8988T (cell line): ENCODE measurements at regions not wholly inside any gene's neighbourhood (a gene's known extent, or its start where the extent isn't known, plus 50 kb on each side); places are given as distances from the start of the nearest gene placed in this dataset.
"Not testable (repeated sequence)": the region's sequence is repeated elsewhere in the genome, so short reads cannot be mapped to it uniquely, and the experiment has no call there.

Experiments
- DNase-seq: peaks from one replicate; pipeline ENCODE4 v3.0.0; 2011

DNA sequence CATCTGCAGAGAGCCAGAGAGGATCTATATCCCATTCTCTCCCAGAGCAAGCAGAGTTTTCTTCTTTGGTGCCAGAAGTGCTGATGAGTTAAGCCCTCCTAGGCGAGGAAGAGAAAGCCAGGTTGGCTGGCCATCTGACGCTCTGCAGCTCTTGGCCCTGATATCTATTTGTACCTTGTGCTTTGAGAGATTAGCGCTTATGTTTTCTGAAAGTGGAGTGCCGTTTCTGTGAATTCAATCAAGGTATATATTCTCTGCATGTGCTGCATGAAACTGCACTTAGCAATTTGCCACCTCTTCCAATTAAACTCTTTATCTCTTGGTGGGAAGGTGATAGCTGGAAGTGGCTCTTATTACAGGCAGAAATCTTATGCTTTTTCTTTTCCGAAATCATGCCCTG lies 177.5 kb downstream of the LPIN1 start:
- no peak for DNase-seq

DNA sequence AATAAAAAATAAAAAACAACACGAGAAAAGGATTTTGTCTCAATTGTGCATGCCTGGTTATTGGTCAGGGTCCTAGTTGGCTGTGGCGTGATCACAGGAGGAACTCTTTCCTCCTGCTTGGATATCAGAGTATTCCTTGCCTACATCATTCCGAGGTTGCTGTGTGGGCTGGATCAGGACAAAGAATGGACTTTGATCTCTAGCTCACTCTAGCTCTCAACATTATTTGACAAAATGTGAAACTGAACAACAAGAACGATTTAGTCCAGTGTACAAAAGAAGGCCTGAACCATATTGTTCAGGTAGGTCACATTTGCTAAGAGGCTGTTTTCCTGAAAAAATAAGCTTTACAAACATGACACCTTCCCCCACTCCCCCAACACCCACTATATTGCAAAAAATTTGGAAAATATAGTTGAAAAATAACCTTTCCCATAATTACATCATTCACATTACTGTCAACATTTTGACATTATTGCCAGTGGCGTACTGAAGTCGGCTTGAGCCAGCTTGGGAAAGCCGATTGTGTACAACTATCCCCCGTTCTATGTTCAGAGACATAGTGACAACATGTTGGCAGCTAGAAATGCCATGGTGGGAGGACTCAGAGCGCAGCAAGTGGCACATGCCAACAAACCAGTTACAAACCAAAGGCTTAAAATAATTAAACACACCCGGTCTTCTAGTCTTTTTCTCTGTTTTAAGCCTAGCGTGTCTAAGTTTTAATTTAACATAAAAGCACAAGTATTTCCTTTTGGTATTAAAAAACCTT lies 179.0 kb downstream of the LPIN1 start:
- DNase-seq: no peak

DNA sequence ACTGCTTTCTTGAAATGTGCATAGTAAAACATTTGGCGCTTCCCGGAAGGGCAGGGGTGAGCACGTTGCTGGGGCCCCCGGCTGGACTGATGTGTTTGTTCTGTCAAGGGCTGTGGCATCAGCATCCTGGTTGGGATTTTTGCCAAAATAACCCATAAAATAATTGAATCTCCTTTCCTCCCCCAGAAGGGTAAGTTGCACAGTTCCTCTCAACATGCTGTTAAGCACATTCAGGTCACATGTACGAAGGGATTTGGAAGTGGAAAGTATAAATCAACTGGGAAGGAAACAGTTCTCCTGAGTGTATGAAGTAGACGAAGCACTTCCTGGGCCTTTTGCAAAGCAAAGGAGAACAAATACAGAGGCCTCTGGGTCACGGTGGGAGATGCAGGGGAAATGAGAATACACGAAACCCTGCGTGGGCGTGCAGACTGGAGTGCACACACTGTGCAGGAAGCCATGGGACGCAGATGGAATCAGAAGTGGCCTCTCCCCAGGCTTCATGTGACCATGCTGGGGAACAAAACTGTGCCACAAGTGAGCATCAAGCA lies 183.9 kb downstream of the LPIN1 start:
- DNase-seq: no peak

DNA sequence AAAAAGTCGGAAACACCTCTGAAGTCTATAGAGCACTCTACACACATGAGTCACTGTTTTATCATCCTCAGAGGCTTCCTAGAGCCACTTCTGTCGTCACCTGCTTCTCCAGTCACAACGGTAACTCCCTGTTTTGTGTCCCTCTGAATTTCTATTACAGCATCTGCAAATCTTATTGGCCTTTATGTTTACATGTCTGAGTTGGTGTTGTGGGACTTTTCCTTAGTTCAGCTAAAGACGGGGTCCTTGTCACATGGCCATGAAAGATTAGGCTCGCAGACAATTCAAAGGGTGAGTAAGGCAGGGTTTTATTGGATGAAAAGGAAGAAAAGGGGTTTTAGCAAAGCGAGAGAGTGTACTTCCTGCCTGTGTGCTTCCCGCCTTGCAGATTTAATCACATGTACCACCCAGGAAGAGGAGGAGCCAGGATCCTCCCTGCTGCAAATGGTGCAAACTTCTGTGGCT lies 185.6 kb downstream of the LPIN1 start:
- DNase-seq: no peak

DNA sequence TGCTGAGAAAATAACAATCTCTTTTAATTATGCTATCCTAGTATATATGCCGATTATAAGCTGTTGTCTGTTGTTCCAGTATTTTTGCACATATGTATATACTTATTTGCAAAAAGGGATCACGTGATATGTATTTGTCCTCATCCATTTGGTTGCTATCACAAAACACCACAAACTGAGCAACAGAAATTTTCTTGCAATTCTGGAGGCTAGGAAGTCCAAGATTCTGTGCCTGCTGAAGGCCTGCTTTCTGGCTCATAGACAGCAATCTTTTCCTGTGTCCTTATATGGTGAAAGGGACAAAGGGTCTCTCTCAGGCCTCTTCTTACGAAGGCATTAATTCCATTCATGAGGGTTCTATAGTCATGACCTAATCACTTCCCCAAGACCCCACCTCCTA lies 186.5 kb downstream of the LPIN1 start:
- DNase-seq: no peak

DNA sequence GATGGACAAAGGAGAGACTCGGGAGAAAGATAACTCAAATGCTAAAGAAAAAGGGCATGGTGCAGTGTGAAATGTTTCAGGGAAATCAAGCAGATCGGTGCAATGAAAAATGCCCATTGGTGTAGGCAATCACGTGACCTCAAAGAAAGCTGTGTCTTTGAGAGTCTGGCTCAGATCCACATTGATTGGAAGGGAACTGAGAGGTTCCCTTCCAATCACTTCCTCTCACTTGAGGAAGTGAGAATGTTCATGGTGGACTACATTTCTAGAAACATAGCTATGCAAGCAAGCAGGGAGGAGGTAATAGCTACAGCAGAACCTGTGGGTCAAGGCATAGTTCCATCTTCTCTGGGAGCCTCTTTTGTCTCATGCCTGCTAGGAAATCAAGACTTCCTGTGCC lies 187.4 kb downstream of the LPIN1 start:
- DNase-seq: no peak

DNA sequence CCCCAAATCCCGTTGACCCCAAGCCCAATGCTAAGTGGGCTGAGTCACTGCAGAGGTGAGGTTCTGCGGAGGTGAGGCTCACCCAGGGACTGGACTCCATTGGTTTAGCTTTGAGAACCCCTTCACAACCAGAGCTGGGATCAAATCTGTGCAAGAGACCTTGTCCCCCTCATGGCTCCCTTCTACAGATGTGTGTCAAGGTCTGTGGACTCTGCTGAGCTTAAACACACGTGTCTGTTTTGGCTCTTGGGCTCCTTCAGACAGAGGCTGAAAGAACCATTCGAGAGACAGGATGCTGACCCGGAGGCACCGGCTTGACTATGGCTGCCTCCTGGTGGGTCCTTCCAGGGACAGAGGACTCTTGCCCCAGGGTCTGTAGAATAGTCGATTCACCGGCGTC lies 190.3 kb downstream of the LPIN1 start:
- DNase-seq: no peak

DNA sequence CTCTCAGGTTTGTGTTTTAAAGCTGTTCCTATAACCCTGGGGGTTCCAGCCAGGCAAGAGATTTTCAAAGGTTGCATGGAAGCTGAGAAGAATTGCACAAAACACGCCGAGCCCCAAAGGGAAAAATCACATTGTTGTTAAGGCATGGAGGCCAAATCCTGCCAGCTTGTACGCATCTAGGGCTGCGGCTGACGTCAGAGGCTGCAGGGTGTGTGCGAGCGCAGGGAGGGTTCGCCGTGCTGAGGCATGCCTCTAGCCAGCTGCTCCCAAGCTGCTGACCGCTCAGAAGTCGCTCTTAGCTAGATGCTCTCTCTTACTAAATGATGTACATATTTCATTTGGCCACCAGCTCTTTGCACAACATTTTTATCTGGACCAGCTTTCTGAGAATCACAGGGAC lies 191.8 kb downstream of the LPIN1 start:
- no peak for DNase-seq

DNA sequence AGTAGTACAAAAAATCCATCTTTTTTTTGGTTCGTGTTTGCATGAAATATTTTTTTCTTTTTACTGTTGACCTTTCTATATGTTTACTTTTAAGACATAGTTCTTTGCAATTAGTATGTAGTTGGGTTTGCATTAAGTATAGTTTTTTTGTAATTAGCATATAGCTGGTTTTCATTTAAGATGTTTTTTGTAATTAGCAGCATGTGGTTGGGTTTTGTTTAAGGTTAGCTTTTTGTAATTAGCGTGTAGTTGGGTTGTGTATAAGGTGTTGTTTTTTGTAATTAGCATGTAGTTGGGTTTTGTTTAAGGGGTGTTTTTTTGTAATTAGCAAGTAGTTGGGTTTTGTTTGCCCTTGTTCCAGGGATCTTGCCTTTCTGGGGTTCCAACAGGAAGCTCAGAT lies 193.1 kb downstream of the LPIN1 start:
- no peak for DNase-seq

DNA sequence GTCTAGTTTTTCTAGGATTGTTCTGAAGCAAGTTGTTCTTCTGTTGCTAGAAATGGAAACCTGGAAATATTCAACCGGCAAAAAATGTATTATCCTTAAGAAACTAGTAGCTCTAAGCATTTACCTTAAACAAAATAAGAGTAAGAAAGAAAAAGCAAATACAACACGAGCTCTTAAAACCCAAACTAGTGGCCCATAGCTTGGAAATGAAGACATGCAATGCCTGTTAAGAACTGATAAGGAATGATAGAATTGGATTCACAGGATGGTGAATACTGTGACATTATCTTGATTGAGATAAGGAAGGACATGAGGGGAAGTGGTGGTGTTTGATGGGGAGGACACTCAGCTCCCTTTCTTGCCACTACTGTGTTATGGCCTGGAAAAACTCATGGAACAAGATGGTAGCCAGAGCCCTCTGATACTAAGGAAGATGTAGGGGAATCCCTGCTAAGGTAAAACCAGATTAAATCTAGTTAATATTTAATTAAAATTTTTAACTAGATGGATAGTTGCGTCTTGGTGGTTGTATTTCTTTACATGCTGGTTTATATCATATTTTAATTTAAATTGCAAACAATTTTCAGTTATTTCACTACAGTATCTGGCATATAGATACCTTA lies 193.8 kb downstream of the LPIN1 start:
- no peak for DNase-seq

DNA sequence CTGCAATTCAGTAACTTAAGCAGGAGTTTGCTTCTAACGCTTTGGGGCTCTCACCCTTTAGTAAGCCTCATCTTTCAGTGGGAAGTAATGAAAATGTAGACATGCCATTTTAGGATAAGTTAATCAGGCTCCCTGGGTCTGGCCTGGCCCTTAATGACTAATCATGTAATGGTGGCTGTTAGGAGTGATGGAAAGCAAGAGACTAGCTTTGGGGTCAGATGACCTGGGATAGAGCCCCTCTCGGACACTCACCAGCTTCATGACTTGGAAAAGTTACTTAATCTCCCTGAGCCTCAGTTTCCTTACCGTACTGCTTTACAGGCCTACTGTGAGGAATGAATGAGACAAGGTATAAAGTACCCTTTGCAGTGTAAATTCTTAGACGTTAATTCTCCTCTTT lies 194.4 kb downstream of the LPIN1 start:
- DNase-seq: no peak

DNA sequence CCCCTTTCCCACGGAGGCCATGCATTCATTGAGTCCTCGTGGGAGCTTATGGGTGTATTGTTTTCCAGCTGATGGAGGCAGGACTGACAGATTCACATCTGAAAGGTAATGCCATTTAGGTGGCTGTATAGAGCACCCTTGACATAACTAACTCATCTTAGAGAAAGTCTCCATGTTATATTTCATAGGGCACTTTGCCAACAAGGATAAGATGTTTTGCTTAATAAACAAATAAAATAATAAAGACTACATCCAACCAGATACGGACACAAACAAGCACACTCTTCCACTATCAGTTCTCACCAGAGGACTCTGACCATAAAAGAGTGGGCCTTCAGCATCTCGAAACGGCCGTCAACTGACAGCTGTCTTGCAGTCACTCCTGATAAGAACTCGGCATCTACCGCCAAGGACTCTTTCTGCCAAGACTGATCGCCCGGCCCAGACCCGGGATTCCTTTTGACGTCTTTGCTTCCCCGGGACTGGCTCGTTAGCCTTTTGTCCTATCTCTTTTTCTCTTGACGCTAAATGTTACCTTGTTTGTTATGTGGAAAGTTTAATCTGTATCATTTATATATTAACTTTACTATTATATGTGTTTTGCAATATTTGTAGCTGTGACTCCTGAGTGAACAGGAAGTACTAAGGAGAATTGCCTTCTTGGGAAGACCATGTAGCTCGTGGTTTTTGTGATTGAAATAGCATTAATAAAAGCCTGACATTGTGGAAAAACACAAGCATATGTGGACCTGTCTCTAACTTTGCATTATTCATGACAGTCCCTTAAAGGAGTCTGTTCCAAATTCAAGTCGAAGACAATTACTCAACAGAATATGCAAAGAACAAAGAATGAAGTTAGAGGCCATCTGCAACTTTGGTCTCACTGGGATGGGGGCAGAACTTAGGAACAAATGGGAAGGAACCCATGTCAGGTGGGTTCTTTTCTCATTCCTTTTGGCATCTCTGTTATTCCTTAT lies 195.1 kb downstream of the LPIN1 start:
- no peak for DNase-seq

DNA sequence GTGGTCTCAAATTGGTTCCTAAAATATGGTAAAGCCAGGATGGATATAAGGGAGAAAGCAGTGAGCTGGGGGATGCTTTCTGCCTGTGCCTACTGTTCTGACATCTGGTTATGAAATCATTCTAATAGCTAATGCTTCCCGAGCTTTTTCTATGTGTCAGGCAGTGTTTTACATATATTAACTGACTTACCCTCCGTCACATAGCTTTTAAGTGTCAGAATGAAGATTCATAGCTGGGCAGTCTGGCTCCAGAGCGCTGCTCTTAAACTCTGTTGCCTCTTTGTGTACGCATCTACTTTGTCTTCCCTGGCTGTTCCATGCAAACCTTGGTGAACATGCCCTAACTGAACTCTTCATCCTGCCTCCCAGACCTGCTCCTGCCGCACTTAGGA lies 195.7 kb downstream of the LPIN1 start:
- DNase-seq: no peak

DNA sequence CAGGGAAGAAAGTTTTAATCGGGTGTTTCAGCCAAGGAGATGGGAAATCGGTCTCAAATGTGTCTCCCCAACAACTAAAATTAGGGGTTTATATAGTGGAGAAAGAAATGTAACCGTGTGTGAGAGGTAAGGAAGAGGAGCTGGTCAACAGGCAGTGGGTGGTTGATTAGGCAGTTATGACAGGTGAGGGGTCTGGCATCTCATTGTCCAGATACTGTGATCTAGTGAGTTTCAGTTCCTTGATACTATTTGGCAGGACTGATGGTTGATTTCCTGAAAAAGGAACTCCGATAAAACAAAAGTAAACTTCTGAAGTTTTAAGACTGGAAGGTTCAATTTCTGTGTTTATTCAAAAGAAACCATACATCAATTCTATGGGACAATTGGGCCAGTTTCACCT lies 197.9 kb downstream of the LPIN1 start:
- no peak for DNase-seq

DNA sequence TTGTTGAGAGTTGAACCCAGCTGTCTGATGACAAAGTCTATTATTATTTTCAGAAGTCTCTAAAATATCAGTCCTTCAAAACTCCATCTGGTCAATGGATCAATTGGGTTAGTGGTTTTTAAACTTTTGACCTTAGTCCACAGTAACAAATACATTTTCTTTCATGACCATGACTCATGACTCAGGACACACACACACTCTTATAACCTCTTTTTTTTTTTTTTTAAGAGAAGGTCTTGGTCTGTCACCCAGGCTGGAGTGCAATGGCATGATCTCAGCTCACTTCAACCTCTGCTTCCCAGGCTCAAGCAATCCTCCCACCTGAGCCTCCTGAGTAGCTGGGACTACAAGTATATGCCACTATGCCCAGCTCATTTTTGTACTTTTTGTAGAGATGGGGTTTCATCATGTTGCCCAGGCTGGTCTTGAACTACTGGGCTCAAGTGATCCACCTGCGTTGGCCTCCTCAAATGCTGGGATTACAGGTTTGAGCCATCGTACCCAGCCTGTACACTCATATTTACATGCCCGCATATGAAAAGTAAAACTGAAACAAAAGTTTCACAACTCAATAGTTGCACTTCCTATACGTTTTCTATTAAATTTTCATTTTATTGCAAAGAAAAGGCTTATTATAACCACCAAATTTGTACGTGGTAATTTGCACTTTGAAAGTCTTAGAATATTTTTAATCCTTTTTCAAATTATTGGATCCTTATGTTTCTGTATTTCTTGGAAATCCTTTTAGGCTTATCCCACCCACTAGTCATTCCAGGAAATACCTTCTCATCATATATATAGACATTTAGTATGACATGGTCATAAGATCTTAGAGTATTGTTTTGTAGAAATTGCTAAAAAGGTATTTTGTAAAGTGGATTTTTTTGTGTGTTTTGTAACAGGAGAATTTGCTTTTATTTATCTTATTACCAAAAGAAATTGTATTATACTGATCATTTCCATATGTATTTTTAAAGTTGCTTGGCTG lies 199.0 kb downstream of the LPIN1 start:
- no peak for DNase-seq

DNA sequence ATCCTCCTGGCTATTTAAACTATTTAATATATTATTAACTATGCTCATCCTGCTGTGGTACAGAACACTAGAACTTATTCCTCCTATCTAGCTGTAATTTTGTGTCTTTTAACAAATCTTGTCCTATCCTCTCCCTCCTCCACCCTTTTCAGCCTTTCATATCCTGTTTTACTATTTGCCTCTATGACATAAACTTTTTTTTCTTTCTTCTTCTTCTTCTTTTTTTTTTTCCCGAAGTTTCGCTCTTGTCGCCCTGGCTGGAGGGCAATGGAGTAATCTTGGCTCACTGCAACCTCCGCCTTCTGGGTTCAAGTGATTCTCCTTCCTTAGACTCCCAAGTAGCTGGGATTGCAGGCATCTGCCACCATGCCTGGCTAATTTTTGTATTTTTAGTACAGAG lies 201.5 kb downstream of the LPIN1 start:
- no peak for DNase-seq

DNA sequence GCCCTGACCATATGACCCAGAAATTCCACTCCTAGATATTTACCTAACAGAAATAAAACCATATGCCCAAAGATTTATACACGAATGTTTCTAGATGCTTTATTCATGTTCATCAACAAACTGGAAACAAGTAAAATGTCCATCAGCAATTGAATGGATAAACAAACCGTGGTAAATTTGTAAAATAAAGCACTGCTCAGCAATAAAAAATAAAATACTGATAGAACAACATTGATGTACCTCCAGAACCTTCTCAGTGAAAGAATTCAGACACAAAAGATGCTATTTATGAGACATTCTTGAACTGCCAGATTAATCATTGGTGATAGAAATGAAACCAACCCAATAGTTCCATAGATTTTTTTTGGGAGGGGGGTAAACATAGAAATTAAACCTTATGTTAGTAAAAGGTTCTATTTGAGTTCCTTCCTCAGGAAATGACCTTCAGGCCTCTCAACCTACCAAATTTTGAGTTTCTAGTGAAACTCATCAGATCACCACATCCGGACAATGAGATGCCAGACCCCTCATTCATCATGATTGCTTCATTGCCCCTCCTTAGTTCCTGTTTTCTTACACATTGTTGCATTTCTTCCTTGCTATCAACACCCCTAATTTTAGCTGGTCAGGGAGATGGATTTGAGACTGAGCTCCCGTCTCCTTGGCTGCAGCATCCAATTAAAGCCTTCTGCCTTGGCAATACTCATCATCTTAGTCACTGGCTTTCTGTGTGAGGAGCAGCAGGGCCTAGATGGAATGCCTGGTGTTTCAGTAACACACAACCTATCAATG lies 203.5 kb downstream of the LPIN1 start:
- DNase-seq: no peak

DNA sequence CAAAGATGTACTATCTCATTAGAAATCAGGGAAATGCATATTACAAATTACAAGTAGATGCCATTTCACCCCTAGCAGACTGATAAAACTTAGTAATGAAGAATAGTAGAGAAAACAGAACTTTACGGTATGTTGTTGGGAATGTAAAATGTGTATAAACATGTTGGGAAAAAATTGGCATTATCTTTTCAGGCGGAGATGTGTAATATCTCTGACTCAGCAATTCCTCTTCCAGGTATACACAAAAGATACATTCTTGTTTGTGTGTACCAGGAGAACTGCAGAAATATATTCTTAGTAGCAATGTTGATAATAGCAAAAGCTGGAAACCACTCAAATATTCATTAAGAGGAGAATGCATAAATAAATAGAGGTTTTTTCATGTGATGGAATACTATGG lies 204.5 kb downstream of the LPIN1 start:
- no peak for DNase-seq

DNA sequence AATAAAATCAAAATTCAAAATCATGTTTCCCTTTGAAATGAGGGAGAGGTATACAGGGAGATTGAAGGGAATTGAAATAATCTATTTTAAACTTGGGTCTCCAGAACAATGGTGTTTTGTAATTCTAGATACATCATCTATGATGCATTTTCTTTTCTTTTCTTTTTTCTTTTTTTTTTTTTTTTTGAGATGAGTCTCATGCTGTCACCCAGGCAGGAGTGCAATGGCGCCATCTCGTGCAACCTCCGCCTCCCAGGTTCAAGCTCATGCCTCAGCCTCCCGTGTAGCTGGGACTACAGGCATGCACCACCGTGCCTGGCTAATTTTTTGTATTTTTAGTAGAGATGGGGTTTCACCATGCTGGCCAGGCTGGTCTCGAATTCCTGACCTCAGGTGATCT lies 205.1 kb downstream of the LPIN1 start:
- DNase-seq: not testable (repeated sequence)

DNA sequence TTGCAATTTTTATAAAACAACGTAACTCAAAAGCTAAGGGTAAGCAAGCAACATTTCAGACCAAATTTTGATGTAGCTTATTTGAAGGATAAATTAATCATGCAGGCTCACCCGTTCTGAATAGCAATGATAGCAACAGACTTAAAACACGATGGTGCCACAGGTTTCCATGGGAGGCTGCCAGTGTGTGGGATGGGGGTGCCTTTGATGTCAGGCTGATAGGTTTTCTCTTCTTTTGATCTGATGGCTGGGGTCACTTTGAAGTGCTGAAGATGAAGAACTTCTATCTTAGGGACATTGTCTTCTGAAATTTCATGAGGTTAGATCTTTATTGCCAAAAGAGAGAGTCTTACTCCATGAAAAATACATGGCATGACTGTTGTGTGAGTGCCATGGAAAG lies 206.8 kb downstream of the LPIN1 start:
- no peak for DNase-seq

DNA sequence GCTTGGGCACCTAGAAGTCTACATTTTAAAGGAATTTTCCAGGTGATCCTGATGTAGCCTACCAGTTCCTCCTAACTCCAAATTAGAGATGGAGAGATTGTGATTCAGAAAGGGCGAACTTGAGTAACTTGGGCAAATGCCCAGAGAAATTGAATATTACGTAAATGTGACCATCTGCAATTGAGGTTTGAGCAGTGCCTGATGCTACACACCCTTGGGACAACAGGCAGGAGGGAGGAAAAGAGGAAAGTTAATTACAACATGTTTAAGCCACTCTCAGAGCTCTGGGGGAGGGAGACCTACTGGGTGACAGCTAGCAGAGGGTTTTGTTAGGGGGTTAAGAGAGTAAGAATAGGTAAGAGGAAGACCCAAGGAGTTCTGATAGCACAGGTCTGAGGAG lies 208.9 kb downstream of the LPIN1 start:
- no peak for DNase-seq
